OCI-LY3 (cell line): ENCODE measurements at regions not wholly inside any gene's neighbourhood (a gene's known extent, or its start where the extent isn't known, plus 50 kb on each side); places are given as distances from the start of the nearest gene placed in this dataset.

Experiments
- H2AFZ ChIP-seq: fragments of 200-600, 300-600 bp; shearing (Covaris generic); 2 replicates; pipeline ENCODE4 v1.6.0; 2014; ENCODE audit warnings: antibody characterized with exemption, low read depth, low read length
- H3K27ac ChIP-seq: fragments of 200-600, 300-600 bp; sonication (generic); 2 replicates; pipeline ENCODE4 v1.5.1; 2014; ENCODE audit warnings: mild to moderate bottlenecking, low read length, moderate library complexity, mixed read lengths
- H3K27me3 ChIP-seq: fragments of 200-600, 300-600 bp; sonication (generic); 2 replicates; pipeline ENCODE4 v1.6.1; 2014; ENCODE audit warnings: low read depth, low read length, mixed read lengths
- H3K36me3 ChIP-seq: fragments of 200-600, 300-600 bp; sonication (generic); replicated peaks from 2 replicates; pipeline ENCODE3; 2014; ENCODE audit warnings: low read depth, low read length, mixed read lengths
- H3K4me1 ChIP-seq: fragments of 300-600, 200-600 bp; sonication (generic); 2 replicates; pipeline ENCODE4 v1.6.1; 2014; ENCODE audit warnings: low read length, mixed read lengths
- H3K4me2 ChIP-seq: fragments of 200-600, 300-600 bp; sonication (generic); 2 replicates; pipeline ENCODE4 v1.6.1; 2014; ENCODE audit warnings: low read length, mixed read lengths
- H3K4me3 ChIP-seq: fragments of 300-600, 200-600 bp; sonication (generic); 2 replicates; pipeline ENCODE4 v1.5.1; 2014; ENCODE audit warnings: antibody characterized with exemption, mild to moderate bottlenecking, low read length, moderate library complexity
- H3K79me2 ChIP-seq: fragments of 300-600, 200-600 bp; shearing (Covaris generic); 2 replicates; pipeline ENCODE4 v1.6.1; 2014; ENCODE audit warnings: mild to moderate bottlenecking, low read length, mixed read lengths
- H3K9ac ChIP-seq: fragments of 300-600, 200-600 bp; shearing (Covaris generic); 2 replicates; pipeline ENCODE4 v1.6.0; 2014; ENCODE audit warnings: mild to moderate bottlenecking, low read length, moderate library complexity
- H3K9me3 ChIP-seq: fragments of 200-600, 300-600 bp; shearing (Covaris generic); 2 replicates; pipeline ENCODE4 v1.6.1; 2014; ENCODE audit warnings: low read length, mixed read lengths; ENCODE audit not compliant: insufficient read depth
- H4K20me1 ChIP-seq: fragments of 200-600, 300-600 bp; sonication (generic); 2 replicates; pipeline ENCODE4 v1.6.1; 2016; ENCODE audit warnings: low read length, mixed read lengths; ENCODE audit not compliant: insufficient read depth
- EZH2phosphoT487 ChIP-seq: fragments of 200-600 bp; shearing (Covaris generic); IDR thresholded peaks from 2 replicates; pipeline ENCODE4 v1.6.1; 2018; ENCODE audit warnings: antibody characterized with exemption, mixed run types, low read depth
- TF ChIP-seq, protein P1 (sequence below): fragments of 200-600, 300-600 bp; sonication (generic); IDR thresholded peaks from 2 replicates; pipeline ENCODE4 v1.5.1; 2014; ENCODE audit warnings: antibody characterized with exemption, low read length, low read depth

DNA sequence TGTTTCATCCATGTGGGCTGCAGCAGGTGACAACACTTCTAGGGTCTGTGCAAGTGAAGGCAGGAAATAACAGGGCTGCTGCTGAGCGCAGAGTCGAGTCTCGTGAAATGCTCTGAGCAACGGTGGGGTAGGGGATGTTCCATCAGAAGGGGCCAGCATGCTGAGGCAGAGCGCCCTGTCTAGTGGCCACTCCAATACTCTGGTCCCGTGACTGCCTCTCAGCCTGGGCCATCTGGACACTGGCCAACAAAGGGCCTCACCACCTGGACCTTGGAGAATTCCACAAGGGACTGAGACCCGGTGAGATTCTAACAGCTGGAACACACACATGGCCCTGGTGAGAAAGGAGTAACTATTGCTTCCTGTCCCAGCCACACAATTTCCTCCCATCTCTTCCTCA, 375.7 kb downstream of the SHANK2 start:
- H3K9me3 ChIP-seq = no peaks in the 10 kb centered on the region
- no peak for TF ChIP-seq EZH2phosphoT487
- TF ChIP-seq, protein P1, sequence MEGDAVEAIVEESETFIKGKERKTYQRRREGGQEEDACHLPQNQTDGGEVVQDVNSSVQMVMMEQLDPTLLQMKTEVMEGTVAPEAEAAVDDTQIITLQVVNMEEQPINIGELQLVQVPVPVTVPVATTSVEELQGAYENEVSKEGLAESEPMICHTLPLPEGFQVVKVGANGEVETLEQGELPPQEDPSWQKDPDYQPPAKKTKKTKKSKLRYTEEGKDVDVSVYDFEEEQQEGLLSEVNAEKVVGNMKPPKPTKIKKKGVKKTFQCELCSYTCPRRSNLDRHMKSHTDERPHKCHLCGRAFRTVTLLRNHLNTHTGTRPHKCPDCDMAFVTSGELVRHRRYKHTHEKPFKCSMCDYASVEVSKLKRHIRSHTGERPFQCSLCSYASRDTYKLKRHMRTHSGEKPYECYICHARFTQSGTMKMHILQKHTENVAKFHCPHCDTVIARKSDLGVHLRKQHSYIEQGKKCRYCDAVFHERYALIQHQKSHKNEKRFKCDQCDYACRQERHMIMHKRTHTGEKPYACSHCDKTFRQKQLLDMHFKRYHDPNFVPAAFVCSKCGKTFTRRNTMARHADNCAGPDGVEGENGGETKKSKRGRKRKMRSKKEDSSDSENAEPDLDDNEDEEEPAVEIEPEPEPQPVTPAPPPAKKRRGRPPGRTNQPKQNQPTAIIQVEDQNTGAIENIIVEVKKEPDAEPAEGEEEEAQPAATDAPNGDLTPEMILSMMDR = no peak
- no peak overlapping the region for H3K4me2 ChIP-seq

DNA sequence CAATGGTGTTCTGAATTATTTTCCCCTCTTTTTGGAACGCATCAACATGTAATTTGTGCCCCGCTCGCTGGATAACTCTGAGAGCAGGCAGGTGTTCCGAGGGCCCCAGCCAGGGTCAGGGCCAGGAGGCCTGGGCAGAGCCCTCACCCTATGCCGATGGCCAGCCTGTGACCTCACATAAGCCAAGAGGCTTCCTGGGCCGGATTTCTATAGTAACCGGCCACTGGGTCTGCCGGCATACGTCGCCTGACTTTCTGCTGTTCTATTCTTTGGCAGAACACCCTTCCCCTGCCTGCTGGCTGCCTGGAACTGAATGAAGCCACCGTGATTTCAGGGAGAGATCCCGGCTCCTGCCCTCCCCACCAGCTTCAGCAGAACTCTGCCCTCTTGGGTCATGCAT, 375.2 kb downstream of the SHANK2 start:
- Histone ChIP-seq H3K27ac (no peak overlapping the region), H3K4me1 (no peaks in the 10 kb centered on the region), H4K20me1 (no peaks in the 10 kb centered on the region), H3K36me3 (no peaks in the 10 kb centered on the region), H3K9me3 (no peaks in the 10 kb centered on the region), H2AFZ (no peak overlapping the region), H3K9ac (no peak overlapping the region), H3K4me2 (no peak overlapping the region), H3K4me3 (no peak overlapping the region), H3K79me2 (no peaks in the 10 kb centered on the region), H3K27me3 (no peaks in the 10 kb centered on the region; the same call in 1 of the 2 replicates)
- no peak for TF ChIP-seq EZH2phosphoT487
- TF ChIP-seq, protein P1 = no peak

More for the DNA sequence above, 375.7 kb downstream of the SHANK2 start:
- Histone ChIP-seq H4K20me1 (no peaks in the 10 kb centered on the region), H3K27me3 (no peaks in the 10 kb centered on the region; the same call in 1 of the 2 replicates), H3K36me3 (no peaks in the 10 kb centered on the region), H3K4me3 (no peak overlapping the region), H3K9ac (no peak overlapping the region), H2AFZ (no peak overlapping the region), H3K4me1 (no peaks in the 10 kb centered on the region), H3K27ac (no peak overlapping the region), H3K79me2 (no peaks in the 10 kb centered on the region)

DNA sequence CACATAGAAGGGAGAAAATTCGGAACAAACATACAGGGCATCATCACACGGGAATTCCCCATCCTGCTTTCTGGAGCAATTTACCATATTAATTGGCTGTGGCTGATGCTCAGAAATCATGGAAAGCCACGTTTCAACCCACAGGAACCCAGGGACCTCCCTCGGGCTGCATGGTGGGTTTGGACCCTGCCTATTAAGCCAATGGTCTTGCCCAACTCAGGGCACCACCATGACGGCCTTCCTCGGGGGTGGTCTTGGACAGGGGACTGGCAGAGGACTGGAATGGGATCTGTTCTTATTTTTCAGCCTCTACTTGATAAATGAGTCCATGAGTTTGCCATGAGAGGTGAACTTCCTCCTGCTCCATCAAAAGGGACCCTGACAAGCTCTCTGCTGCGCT, 374.0 kb downstream of the SHANK2 start:
- Histone ChIP-seq H3K79me2 (no peaks in the 10 kb centered on the region), H3K9ac (no peak overlapping the region), H2AFZ (no peak overlapping the region), H3K4me2 (no peak overlapping the region), H3K9me3 (no peaks in the 10 kb centered on the region), H3K27me3 (no peaks in the 10 kb centered on the region; the same call in 1 of the 2 replicates), H3K4me1 (no peaks in the 10 kb centered on the region), H4K20me1 (no peaks in the 10 kb centered on the region), H3K27ac (no peak overlapping the region), H3K4me3 (no peak overlapping the region), H3K36me3 (no peaks in the 10 kb centered on the region)
- TF ChIP-seq, protein P1 = no peak
- TF ChIP-seq EZH2phosphoT487 = no peak

DNA sequence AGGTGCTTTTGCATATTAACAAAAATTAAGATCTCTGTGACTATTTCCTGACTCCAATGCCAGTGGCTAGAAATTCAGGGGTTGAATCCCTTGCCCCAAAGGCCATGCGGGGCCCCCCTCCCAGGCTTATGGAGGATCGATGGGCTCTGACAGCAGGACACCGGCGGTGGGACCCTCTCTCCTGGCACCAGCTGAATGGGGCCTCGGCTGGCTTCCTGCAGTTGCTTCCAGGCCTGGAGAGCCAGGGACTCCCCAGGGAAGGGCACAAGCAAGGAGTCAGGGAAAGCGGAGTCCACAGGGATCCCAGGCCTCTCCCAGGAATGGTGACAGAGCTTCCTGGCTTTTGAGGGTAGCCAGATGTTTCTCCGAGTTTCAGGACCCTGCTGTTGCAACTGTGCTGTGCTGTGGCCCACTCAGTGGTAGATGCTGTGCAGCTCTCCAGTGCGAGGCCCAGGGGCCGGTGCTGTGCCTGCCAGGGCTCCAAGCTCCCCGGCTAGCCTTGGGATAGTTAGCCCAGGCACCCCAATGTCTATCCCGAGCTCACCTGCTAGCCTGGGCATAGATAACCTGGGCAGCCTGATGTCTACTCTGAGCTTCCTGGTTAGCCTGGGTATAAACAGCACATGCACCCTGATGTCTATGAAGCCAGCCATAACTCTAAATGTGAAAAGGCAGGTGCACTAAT, 372.6 kb downstream of the SHANK2 start:
- Histone ChIP-seq H3K4me2 (no peak overlapping the region), H4K20me1 (no peaks in the 10 kb centered on the region), H3K27me3 (no peaks in the 10 kb centered on the region; the same call in 1 of the 2 replicates), H3K36me3 (no peaks in the 10 kb centered on the region), H3K27ac (no peak overlapping the region), H2AFZ (no peak overlapping the region), H3K9me3 (no peaks in the 10 kb centered on the region), H3K4me1 (no peaks in the 10 kb centered on the region), H3K9ac (no peak overlapping the region), H3K4me3 (no peak overlapping the region), H3K79me2 (no peaks in the 10 kb centered on the region)
- no peak for TF ChIP-seq EZH2phosphoT487
- TF ChIP-seq, protein P1 = no peak
